GM19239 (cell line): ENCODE measurements at regions not wholly inside any gene's neighbourhood (a gene's known extent, or its start where the extent isn't known, plus 50 kb on each side); places are given as distances from the start of the nearest gene placed in this dataset.
"Not testable (repeated sequence)": the region's sequence is repeated elsewhere in the genome, so short reads cannot be mapped to it uniquely, and the experiment has no call there.

ENCODE experiments used
- DNase-seq: peaks from one replicate; pipeline ENCODE4 v3.0.0; 2011; ENCODE audit warnings: low spot score; ENCODE audit not compliant: insufficient read length
- FAIRE-seq: peaks from 2 replicates; lab custom pipeline; 2011; peaks lifted over from hg19 to GRCh38; lab: Jason Lieb, UNC

GRCh38 chr15:22282794-22283533 lies 175.7 kb upstream of the GOLGA6L22 start:
- not testable (repeated sequence) for FAIRE-seq, DNase-seq

GRCh38 chr15:22284795-22285420 lies 173.8 kb upstream of the GOLGA6L22 start:
- not testable (repeated sequence) for FAIRE-seq, DNase-seq

DNA sequence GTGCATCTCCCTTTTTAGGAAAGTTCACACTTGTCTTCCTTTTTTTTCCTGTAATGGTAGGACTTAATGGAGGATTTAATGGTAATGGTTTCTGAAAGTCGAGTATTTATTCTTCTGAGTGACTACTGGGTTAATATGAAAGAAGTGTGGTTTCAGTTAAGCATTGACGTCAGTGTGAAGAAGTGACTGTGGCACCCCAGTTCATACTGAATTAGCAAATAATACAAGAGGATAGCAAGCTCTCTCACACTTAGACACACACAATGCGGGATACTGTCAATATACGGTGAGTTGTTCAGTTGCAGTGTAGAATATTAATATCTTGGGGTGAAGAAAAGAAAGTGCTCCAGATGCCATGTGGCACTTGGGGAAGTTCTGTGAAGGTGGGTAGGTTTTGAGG lies 167.6 kb upstream of the GOLGA6L22 start:
- not testable (repeated sequence) for FAIRE-seq, DNase-seq

- not testable (repeated sequence) for FAIRE-seq, DNase-seq
Measured at GRCh38 chr15:22303112-22303511, 155.6 kb upstream of the GOLGA6L22 start.
